Midbrain (tissue), 1 donor: ENCODE measurements at regions not wholly inside any gene's neighbourhood (a gene's known extent, or its start where the extent isn't known, plus 50 kb on each side); places are given as distances from the start of the nearest gene placed in this dataset.

Source experiments
- DNase-seq: peaks from one replicate; lab custom pipeline; 2025; lab: John Stamatoyannopoulos, UW

DNA sequence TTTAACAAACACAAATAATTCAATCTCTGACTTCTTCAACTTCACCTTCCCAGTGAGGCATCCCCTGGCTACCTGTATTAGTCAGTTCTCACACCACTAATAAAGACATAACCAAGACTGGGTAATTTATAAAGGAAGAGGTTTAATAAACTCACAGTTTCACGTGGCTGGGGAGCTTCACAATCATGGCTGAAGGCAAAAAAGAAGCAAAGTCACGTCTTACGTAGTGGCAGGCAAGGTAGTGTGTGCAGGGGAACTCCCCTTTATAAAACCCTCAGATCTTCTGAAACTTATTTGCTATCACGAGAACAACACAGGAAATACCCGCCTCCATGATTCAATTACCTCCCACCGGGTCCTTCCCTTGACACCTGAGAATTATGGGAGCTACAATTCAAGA lies 478.5 kb downstream of the ADGRL2 start:
- DNase-seq, result no peak

DNA sequence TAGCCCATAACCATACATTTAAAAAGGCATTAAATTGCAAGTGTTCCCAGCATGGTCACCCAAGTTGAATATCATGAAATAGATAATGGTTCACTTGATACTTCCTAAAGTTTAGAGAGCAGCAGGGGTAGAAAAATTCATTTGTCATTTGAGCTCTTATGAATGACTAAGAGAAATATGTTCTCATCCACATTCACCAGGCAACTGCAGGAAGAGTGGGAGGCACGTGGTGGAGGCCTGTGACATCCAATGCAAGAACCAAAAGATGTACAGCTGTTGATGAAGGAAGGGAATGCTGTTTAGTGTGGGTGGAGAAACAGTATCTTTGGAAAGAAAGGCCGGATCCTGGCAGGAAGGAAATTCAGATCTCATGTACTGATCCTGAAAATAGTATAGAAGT lies 473.1 kb downstream of the ADGRL2 start:
- no peak for DNase-seq

DNA sequence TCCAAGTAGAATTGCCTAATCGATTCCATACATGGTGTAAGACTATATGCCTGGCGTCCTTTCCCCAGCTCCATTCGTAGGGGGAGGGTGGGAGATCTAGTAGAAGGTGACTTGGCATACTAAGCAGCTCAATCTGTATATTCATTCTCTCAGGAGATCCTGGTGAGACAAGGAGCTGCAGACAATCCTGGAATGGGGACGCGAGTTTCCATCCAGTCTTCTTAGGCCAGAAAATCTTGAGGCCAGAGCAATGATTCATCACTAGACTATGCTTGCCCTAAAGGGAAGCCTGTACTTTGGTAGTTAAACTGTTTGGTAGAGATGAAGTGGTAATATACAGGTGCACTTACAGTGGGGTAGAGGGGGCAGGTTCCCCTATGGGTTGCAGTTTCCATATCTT lies 468.7 kb downstream of the ADGRL2 start:
- DNase-seq, result no peak

DNA sequence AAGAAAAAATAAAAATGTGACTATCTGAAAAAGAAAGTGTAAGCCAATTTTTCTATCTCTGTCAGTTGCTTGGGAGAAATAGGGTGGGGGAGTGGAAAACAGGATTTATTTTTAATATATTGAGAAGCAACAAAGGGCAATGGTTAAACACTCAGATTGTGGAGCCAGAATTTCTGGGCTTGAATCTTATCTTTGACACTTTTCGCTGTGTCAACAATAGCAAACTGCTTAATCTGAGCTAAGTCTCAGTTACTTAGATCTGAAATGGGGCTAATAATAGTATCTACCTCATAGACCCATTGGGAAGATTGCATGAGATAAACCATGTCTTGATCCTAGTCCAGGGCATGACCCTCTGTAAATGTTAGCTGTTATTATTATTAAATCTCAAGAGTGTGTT lies 468.1 kb downstream of the ADGRL2 start:
- DNase-seq, result no peak

DNA sequence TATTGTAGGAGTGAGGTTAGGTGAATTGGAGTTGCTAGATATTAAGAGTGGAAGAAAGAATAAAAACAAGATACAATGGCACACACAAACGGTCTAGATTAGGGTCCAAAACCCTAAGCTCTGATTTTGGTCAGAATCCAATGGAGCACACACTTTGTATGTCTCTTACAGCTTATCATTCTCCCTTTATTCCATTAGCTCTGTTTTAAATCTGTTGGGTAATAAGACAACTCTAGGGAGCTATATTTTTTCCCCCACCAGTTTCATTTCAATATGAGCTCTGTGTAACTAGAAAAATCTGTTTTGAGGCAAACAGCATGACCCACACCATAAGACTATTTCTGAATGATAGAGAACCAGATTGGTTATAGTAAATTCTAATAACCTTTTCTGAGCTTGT lies 465.6 kb downstream of the ADGRL2 start:
- no peak for DNase-seq

DNA sequence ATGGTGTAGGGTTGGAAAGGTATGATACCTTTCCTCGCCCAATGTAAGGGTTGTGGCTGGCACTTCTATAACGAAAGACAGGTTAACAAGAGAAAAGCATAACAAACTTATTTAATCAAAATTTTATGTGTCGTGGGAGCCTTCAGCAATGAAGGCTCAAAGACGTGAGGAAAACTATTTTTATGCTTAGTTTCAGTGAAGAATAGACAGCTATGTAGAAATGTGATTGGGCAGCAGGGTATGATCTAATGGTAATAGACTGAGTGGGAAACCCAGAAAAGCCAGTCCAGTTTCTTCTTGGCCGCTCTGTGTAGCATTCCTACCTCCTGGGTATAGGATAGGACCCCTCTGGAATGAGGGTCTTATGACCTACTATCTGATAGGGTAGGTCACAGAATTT lies 464.7 kb downstream of the ADGRL2 start:
- no peak for DNase-seq

DNA sequence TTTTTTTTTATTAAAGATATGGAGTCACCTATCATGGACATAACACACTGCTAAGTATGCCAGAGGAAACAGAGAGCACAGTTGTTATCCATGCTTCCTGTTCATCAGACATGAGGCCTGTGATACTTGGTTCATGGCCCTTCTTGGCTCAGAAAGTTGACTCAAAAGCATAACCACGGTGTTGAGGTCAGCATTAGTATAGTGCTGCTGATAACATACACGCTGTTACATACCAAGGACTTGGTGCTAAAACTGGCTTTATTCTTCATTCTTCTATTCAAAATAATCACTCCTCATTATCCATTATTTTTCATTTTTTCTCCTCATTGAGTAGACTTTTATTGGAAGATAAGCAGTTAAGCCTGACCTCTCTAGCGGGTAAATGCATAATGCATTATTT lies 464.1 kb downstream of the ADGRL2 start:
- DNase-seq, result no peak

DNA sequence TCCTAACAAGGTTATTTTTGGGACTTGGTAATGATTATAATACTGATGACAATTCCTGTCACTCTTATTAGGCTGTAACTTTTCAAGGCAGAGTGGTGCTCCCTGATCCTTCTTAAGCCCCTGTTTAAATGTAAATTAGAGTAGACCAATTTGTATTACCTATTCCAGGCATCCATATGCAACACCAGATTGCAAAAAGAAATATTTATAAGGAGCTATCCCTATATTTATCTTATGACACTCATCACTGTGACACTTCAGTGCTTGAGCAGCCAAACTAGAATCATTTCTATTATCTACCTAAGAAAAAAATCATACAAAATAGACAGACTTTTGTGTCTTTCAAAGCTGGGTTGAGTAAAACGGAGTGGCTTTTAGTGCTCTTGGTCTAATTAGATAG lies 462.7 kb downstream of the ADGRL2 start:
- no peak for DNase-seq

DNA sequence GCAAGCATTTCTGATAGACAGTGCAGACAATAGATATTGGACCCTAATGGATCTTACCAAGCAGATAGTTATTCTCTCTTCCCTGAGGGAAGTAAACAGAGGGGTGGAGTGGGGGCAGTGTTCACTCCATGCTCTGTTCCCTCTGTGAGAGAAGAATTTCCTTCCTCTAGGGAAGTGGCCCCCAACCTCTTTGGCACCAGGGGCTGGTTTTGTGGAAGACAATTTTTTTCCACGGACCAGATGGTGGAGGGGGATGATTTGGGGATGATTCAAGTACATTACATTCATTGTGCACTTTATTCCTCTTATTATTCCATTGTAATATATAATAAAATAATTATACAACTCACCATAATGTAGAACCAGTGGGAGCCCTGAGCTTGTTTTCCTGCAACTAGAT lies 459.9 kb downstream of the ADGRL2 start:
- no peak for DNase-seq

DNA sequence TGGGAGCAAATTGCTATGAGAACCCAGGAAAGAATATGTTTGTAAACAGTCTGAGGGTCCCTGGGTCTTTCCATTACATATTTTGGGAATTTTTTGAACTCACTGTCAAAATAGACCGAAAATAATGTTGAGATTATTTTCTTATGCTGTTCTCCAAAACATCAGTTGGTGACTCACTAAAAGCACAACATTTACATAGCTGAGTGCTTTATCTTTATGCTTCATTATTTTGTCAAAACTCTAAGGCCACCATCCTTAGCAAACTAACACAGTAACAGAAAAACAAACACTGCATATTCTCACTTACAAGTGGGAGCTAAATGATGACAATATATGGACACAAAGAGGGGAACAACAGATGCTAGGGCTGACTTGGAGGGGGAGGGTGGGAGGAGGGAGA lies 459.3 kb downstream of the ADGRL2 start:
- no peak for DNase-seq

DNA sequence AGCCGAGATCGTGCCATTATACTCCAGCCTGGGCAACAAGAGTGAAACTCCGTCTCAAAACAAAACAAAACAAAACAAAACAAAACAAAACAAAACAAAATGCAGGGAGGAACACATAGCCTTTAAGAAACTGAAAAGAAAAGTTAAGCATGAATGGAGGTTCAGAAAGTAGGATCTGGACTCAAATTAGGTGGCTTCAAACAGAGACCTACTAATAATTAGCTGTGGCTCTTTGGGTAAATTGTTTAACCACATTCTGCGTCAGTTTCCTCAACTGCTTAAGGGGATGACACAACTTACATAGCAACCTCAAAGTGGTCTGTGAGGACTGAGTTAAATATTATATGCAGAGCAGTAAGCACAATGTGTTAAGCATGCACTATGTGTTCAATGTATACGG lies 458.2 kb downstream of the ADGRL2 start:
- DNase-seq, result no peak

DNA sequence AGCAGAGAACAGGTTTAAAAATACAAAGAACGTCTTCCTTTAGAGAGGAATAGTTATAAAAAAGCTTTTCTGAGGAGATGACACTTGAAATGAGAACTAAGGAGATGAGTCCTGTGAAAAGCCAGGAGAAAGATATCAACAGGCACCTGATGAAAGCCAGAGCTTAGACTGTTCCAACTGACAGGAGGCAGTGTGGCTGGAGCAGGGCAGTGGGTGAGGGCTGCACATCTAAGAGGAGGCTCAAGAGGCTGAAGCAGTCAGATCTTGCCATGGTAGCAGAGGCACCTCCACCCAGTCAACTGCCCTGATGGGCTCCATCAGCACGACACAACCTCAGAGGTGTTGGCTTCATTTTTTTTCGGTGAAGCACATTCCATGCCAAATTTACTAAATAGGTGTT lies 445.3 kb downstream of the ADGRL2 start:
- no peak for DNase-seq

DNA sequence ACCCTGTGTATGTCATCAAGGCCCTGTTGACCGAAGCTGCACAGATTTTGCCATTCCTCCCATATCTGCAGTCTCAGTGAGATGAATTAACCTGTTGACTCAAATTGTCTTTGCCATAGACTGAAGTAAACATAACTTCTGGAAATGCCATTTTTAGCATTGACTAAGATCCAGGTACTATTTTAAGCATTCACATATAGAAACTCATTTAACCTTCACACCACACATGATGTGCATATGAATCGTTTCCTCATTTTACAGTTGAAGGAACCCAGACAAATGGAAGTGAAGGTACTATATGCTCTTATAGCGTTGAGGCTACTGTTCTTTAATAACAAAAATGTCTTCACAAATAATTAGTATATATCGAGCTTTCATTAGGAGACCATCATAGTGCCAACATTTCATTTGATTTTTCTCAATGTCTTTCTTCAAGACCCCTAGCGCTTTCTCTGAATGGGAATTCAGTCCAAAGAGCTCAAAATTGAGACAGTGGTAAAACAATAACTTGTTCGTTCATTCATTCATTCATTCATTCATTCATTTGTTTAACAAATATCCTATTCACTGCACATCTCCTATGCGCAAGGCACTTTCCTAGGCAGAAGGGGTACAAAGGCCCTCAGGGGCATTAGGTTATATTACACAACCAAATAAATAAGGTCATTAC lies 444.7 kb downstream of the ADGRL2 start:
- no peak for DNase-seq

DNA sequence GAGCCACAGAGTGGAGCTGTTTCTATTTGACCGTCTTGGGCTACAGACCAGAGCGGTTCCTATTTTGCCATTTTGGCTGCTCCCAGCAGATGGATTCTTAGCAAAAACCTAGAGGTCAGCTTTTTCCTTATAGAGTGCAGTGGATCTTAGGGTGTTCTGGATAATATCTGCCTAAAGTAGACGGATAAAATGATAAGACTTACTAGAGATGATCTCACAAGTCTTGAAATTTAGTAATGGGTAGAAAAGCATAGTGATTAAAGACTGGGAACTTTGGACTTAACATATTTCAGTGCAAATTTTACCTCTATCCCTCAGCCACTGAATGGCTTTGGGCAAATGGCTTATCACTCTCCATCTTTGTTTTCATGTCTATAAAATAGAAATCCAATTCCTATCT lies 439.8 kb downstream of the ADGRL2 start:
- no peak for DNase-seq

DNA sequence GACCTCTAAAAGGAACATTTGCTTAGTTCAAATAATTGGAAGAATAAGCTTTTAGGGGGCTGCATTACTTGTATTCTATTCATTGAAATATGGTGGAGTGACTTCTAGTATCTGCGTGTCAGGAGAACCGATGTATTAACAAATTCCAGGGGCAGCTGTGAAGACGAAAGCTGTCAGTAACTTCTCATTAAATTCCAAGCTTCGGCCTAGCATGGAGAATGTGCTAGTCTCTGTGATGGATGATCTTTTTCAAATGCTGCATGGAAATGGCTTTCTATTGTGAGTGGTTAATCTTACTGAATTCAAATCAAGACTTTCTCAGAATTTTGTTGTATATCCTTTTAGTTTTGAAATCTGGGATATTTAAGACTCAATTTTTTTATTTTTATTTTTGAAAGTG lies 429.9 kb downstream of the ADGRL2 start:
- DNase-seq, result no peak

DNA sequence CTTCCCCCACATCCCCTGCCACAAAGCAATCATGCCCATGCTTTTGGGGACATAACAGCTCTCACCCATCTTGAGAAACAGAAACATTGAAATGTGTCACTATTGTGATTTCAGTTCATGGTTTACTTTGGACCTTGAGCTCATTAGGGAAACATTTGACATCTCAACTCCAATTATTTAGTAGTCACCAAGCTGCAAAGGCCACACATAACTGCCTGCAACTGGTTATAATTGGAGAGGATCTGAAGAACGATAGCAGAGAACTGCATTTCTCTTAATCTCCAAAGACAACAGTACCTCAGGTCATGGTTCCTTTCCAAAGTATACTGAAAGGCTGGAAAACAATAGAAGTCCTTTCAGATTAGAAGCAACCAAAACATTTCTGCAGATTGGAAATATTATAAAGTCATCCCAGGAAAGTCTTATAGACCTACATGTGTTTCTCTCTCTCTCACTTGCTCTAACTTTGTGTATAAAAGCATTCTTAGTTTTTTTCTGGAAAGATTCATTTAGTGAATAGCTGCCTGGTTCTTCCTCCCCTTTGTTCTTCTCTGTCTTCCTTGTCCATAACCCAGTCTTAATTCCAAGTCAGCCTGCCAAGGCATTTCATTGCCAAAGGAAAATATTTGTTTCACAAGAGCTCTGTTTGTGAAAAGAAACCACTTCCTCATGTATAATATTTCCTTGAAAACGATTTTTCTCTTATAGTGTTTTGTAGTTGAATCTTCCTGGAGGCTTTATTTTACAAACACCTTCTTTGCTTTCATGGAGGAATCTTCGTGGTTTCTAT lies 426.8 kb downstream of the ADGRL2 start:
- no peak for DNase-seq

DNA sequence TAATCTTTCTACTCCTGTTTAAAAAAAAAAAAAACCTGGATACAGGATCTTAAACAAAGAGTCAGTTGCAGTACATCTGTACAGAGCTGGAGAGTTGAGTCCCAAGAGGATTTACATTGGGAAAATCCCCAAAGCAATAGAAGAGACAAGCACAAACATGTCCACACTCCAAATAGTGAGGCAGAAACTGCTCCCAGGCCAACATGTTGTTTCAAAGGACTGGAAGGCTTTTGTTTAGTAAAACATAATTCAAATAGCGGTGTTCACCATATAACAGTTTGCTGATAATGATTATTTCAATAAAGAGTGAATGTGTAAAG lies 425.4 kb downstream of the ADGRL2 start:
- no peak for DNase-seq

DNA sequence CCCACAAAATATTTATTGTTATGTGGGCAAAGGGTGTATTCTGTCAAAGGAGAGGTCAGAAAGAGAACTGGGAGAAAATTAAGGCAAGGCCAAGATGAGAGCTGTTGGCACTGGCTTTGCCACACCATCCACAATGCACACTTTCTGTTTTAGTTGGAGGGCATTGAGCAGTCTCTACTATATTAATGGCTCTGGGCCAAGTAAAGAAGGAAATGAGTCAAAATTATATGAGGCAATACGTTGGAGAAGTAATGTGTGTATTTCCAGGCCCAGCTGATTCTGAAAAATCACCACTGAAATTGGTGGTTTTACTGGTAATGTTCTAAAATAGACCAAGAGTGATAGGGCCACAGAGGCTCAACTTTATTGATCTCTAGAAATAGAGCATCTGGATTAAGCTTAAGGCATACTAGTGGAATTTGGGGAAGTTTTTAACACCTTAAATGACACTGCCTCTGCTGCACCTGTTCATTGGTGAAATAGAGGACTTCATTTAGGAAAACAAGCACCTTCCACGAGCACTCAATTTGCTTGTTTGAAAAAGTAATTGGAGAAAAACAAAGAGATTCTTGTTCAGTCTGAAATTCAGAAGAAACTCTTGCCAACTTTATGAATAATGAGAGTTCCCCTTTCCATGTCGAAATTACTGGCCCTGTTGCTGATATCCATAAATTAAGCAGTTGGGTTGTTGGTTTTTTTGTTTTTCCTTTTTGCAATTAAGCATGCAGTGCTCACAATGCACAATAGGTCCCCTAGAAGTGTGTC lies 424.9 kb downstream of the ADGRL2 start:
- DNase-seq, result no peak

DNA sequence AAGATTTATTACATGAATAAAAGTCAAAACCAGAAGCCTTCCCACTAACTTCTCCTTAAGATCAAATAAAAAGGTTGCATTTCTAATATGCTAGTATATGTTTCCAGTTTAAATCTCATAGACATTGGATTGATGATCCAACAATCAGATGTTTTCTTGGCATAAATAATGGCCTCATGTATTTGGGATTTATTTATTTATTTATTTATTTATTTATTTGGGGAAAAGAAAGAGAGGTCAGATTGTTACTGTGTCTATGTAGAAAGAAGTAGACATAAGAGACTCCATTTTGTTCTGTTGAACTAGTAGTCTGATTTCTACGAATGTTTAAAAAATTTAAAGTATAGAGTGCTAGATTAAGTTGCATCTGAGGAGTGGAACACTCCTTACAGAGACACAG lies 422.4 kb downstream of the ADGRL2 start:
- DNase-seq, result no peak

DNA sequence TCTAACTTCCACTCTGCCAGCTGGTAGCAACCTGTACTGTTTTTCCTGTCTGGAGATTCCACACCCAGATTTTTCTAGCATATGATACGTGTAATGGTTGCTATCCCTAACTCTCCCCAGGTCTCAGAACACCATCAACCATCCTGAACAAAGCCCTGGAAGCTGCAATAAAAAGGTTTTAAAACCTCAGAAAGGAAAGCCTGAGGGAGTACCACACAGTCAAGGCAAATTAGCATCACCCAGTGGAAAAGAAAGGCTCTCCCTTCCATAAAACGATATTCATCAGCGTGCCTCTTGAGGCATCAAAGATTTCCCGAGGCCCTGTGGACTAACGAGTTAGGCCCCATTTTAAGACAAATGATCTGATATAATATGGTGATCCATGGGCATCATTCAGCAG lies 421.0 kb downstream of the ADGRL2 start:
- DNase-seq, result no peak

DNA sequence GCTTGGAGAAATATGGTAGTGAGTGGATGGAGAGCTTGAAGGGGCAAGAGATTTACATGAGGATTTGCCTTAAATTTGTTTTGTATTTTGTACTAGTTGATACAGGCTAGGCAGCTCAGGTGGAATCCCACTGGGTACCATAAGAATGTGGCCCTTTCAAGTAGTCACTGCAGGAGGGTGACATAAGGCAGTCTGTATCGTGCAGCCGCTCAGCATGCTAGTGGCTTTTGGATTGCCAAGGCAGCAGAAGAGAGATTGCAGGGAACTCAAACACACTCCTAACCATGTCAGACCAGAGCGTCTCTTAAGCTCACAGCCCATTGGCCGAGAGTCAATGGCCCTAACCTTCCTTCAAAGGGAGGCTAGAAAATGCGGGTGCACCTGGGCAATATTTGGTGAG lies 420.0 kb downstream of the ADGRL2 start:
- DNase-seq, result no peak

DNA sequence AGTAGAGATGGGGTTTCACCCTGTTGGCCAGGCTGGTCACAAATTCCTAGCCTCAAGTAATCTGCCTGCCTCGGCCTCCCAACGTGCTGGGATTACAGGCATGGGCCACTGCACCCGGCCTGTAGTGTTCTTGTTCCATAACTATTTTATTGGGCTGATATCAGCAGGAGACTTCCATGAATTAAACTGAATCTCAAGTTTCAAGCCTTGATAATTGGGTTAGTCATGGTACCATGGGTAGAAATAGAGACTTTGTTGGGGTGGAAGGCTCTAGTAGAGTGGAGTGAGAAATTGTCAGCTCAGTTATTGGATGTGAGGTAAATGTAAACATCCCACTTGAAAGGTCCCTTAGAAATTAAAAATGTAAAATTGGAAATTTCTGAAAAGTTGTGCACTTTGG lies 419.1 kb downstream of the ADGRL2 start:
- DNase-seq, result no peak

DNA sequence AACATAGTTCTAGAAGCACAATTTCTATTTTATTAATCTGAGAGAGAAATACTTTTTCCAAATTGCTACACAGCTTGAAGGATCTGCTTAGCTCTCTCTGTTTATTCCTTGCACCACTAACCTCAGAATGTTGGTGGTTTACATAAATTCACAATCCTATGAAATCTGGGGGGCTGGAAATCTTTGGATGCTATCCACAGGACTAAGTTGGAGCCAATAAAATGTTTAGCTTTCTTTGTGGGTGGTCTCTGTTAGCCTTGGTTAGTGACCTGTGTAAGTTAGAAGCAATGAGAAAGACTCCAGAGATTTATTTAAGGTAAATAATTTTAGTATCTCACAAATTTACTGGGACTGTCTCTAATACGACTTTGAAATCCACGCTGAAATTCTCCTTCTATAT lies 418.1 kb downstream of the ADGRL2 start:
- DNase-seq, result no peak

DNA sequence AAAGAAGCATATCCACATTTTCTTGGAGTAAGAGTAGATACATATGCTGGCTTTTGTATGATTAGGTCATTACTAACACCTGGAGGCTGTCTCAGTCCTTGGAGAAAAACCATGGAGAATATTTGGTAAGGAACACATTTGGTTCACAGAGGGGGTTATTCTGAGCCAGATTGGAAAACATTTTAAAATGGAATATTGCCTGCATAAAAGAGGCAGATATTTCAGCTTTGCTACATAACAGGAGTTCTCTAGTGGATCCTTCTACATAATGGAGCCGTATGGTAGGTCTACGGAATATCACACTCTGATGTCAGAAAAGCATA lies 415.1 kb downstream of the ADGRL2 start:
- DNase-seq, result no peak
